Gastrocnemius medialis (tissue), 4 donors: ENCODE measurements at regions not wholly inside any gene's neighbourhood (a gene's known extent, or its start where the extent isn't known, plus 50 kb on each side); places are given as distances from the start of the nearest gene placed in this dataset.

Source experiments
- CTCF ChIP-seq, 5 experiments: fragments of 450-650 bp in 3 of 5; fragments of 200-600 bp in 2 of 5; sonication (generic) in 2 of 5; IDR thresholded peaks in 4 of 5; conservative IDR thresholded peaks in 1 of 5; 1 replicate in 4 of 5; 2 replicates in 1 of 5; pipeline ENCODE4 v1.5.1; 2016 to 2019; ENCODE audit warnings: antibody characterized with exemption in 5 of 5, mild to moderate bottlenecking in 3 of 5, moderate library complexity in 3 of 5
- POLR2A ChIP-seq, 2 donors: fragments of 450-650 bp; IDR thresholded peaks; one replicate each; pipeline ENCODE4 v1.6.1; 2017; ENCODE audit warnings: antibody characterized with exemption in 2 of 2, mild to moderate bottlenecking in 2 of 2, moderate library complexity in 2 of 2

- TF ChIP-seq CTCF (IDR thresholded peaks at IDR 0.05 in 4 of 5, conservative IDR thresholded peaks at IDR 0.05 in 1 of 5) = no peak
- no peak for TF ChIP-seq POLR2A (IDR thresholded peaks at IDR 0.05)
Observed at GRCh38 chr2:19745318-19746136, 156.3 kb downstream of the TTC32 start.
